ENCODE measurements at regions not wholly inside any gene's neighbourhood (a gene's known extent, or its start where the extent isn't known, plus 50 kb on each side); places are given as distances from the start of the nearest gene placed in this dataset.

DNA sequence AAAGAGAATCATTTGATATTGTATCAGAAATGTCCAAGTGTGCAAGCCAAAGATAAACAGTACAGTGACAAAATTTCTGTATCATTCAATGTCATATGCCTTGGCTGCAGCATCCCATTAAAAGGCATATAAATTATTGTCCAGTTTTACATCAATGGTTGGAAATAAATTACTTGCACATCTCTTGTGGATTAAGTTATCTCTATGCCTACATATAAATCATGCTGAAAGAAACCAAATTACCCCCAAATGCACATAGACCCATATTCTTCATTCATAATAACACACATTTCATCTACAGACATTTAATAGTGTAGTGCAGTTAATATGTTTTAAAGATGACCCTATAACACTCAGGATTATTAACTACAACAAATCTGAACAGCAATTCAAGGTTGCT lies 1415.7 kb upstream of the PCDH9 start:
- no peak for DNase-seq

GRCh38 chr13:68644611-68645010 lies 1414.5 kb upstream of the PCDH9 start:
- CTCF ChIA-PET = no interaction called here
- Mint-ChIP-seq H3K4me3 (no peak overlapping the region), H3K9me3 (no peaks in the 10 kb centered on the region), H3K36me3 (ENCODE audit: low read depth) (no peaks in the 10 kb centered on the region), H3K27me3 (no peaks in the 10 kb centered on the region), H3K4me1 (no peaks in the 10 kb centered on the region), H3K27ac (no peak overlapping the region)
- POLR2A ChIA-PET = no interaction called here
- DNase-seq (no peak), ATAC-seq (ENCODE audit: low read depth) (no peak)
- TF ChIP-seq, protein P1, sequence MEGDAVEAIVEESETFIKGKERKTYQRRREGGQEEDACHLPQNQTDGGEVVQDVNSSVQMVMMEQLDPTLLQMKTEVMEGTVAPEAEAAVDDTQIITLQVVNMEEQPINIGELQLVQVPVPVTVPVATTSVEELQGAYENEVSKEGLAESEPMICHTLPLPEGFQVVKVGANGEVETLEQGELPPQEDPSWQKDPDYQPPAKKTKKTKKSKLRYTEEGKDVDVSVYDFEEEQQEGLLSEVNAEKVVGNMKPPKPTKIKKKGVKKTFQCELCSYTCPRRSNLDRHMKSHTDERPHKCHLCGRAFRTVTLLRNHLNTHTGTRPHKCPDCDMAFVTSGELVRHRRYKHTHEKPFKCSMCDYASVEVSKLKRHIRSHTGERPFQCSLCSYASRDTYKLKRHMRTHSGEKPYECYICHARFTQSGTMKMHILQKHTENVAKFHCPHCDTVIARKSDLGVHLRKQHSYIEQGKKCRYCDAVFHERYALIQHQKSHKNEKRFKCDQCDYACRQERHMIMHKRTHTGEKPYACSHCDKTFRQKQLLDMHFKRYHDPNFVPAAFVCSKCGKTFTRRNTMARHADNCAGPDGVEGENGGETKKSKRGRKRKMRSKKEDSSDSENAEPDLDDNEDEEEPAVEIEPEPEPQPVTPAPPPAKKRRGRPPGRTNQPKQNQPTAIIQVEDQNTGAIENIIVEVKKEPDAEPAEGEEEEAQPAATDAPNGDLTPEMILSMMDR (IDR thresholded peaks at IDR 0.05) = no peak
- intact Hi-C loops (cut with micrococcal nuclease) = no loop called here

More for the DNA sequence above, 1415.7 kb upstream of the PCDH9 start:
- no peaks in the 10 kb centered on the region for H3K27me3 Mint-ChIP-seq
- no peaks in the 10 kb centered on the region for H3K4me1 Mint-ChIP-seq
- TF ChIP-seq, protein P1 (IDR thresholded peaks at IDR 0.05) = no peak
- ATAC-seq (ENCODE audit: low read depth) = no peak
- ChIA-PET CTCF (no interaction called here), POLR2A (no interaction called here)
- intact Hi-C loops (cut with micrococcal nuclease) = no loop called here
- peaks cover 3% of the 10 kb centered on the region for H3K9me3 Mint-ChIP-seq
- H3K36me3 Mint-ChIP-seq (ENCODE audit: low read depth) = no peaks in the 10 kb centered on the region
- no peak overlapping the region for H3K4me3 Mint-ChIP-seq
- H3K27ac Mint-ChIP-seq = no peak overlapping the region

DNA sequence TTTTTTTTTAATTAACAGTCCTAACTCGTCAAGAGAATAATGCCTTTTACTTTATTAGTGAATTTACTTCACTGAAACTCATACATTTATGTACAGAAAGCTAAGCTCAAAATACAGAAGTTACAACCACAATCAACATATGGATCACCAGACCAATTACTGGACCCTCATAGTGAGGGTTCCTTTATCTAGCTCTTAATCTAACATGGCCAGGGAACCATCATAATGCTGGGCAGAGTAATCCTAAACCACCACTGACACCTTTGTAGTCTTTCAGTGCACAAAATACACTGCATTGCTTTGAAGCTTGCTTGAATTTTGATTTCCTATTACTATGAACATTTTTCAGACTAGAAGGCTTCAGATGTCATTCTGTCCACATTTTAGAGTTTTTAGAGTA lies 1406.6 kb upstream of the PCDH9 start:
- no peak for DNase-seq
- Mint-ChIP-seq H3K27ac (no peak overlapping the region), H3K4me1 (no peaks in the 10 kb centered on the region), H3K27me3 (no peaks in the 10 kb centered on the region), H3K4me3 (no peak overlapping the region), H3K36me3 (ENCODE audit: low read depth) (no peaks in the 10 kb centered on the region), H3K9me3 (peaks cover 2% of the 10 kb centered on the region)
- TF ChIP-seq, protein P1 (IDR thresholded peaks at IDR 0.05) = no peak
- ATAC-seq (ENCODE audit: low read depth) = no peak
- intact Hi-C loops (cut with micrococcal nuclease) = no loop called here
- ChIA-PET CTCF (no interaction called here), POLR2A (no interaction called here)

DNA sequence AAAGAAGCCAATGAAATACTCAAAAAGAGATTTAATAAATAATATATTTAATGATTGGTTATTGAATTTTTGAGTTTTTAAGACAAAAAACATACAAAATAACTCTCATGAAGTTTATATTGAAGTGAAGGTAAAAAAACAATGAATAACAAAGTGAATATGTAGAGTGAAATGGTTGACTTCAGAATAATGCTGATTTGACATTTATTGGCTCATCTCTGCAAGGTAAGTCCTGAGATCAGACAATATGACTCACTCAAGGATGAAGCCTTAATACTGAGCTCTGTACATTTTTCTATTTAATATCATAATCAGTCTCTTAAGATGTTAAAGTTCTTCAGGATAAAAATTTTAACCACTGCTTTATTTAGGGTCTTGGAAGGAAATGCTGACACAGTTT lies 1398.9 kb upstream of the PCDH9 start:
- TF ChIP-seq, protein P1 (IDR thresholded peaks at IDR 0.05) = no peak
- POLR2A ChIA-PET = no interaction called here
- no peak for DNase-seq
- no peak overlapping the region for H3K4me3 Mint-ChIP-seq
- H3K27ac Mint-ChIP-seq = no peak overlapping the region
- peaks cover 3% of the 10 kb centered on the region for H3K9me3 Mint-ChIP-seq
- intact Hi-C loops (cut with micrococcal nuclease) = no loop called here
- no peak for ATAC-seq (ENCODE audit: low read depth)
- no peaks in the 10 kb centered on the region for H3K4me1 Mint-ChIP-seq
- H3K36me3 Mint-ChIP-seq (ENCODE audit: low read depth) = no peaks in the 10 kb centered on the region
- no peaks in the 10 kb centered on the region for H3K27me3 Mint-ChIP-seq
- CTCF ChIA-PET = no interaction called here

DNA sequence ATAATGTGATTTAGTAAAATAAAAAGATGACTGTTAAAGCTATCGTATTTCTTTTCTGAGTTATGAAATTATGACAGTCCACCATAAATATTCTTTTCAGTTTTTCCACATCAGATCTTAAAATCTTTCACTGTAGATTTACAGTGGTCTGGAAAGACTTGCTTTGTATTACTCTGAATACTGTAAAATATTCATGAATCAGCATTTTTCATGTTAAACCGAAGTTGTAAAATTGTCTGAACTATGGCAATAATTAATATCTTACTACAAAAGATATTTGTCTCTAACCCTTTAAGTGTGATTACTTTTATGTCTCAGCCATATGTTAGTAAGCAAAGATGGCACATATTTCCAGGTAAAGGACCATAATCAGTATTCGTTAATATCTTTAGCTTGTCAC lies 1397.2 kb upstream of the PCDH9 start:
- no peak overlapping the region for H3K27ac Mint-ChIP-seq
- H3K9me3 Mint-ChIP-seq = peaks cover 4% of the 10 kb centered on the region
- TF ChIP-seq, protein P1 (IDR thresholded peaks at IDR 0.05) = no peak
- no peaks in the 10 kb centered on the region for H3K4me1 Mint-ChIP-seq
- H3K36me3 Mint-ChIP-seq (ENCODE audit: low read depth) = no peaks in the 10 kb centered on the region
- no peak for DNase-seq
- H3K27me3 Mint-ChIP-seq = no peaks in the 10 kb centered on the region
- POLR2A ChIA-PET = no interaction called here
- CTCF ChIA-PET = no interaction called here
- H3K4me3 Mint-ChIP-seq = no peak overlapping the region
- intact Hi-C loops (cut with micrococcal nuclease) = no loop called here
- ATAC-seq (ENCODE audit: low read depth) = no peak

Measured in activated B cell treated with CpG ODN at 0.5 μM for 24 hours (primary cell).